Suprapubic skin (tissue), 4 donors: ENCODE measurements at regions not wholly inside any gene's neighbourhood (a gene's known extent, or its start where the extent isn't known, plus 50 kb on each side); places are given as distances from the start of the nearest gene placed in this dataset.

ENCODE experiments used
- DNase-seq, 2 donors: peaks; one replicate each; pipeline ENCODE4 v3.0.0-alpha.2; 2019; ENCODE audit warnings: low spot score in 2 of 2
- H3K27ac ChIP-seq: fragments of 200-600 bp; sonication (generic); one replicate; pipeline ENCODE4 v1.5.1; 2019
- H3K27me3 ChIP-seq: fragments of 200-600 bp; sonication (generic); one replicate; pipeline ENCODE4 v1.5.1; 2019
- H3K36me3 ChIP-seq: fragments of 200-600 bp; sonication (generic); one replicate; pipeline ENCODE4 v1.5.1; 2019
- H3K4me1 ChIP-seq: fragments of 200-600 bp; sonication (generic); one replicate; pipeline ENCODE4 v1.5.1; 2019
- H3K4me3 ChIP-seq: fragments of 200-600 bp; sonication (generic); one replicate; pipeline ENCODE4 v1.5.1; 2019; ENCODE audit warnings: mild to moderate bottlenecking
- H3K9me3 ChIP-seq: fragments of 200-600 bp; sonication (generic); one replicate; pipeline ENCODE4 v1.5.1; 2019
- CTCF ChIP-seq, 2 donors: fragments of 200-600 bp in 1 of 2; fragments of 450-650 bp in 1 of 2; sonication (generic) in 1 of 2; IDR thresholded peaks; one replicate each; pipeline ENCODE4 v1.5.1; 2016 to 2019; ENCODE audit warnings: antibody characterized with exemption in 2 of 2, mild to moderate bottlenecking in 1 of 2, moderate library complexity in 1 of 2
- EP300 ChIP-seq: sonication (generic); formaldehyde crosslinking; IDR thresholded peaks from one replicate; pipeline ENCODE4 v1.6.1; 2017; ENCODE audit warnings: antibody characterized with exemption
- POLR2A ChIP-seq, 2 donors: fragments of 450-650 bp; IDR thresholded peaks; one replicate each; pipeline ENCODE4 v1.6.1; 2017; ENCODE audit warnings: antibody characterized with exemption in 2 of 2, mild to moderate bottlenecking in 2 of 2, moderate library complexity in 2 of 2
- POLR2AphosphoS5 ChIP-seq, 3 donors: sonication (generic); formaldehyde crosslinking; IDR thresholded peaks; one replicate each; pipeline ENCODE4 v1.6.1; 2017; ENCODE audit warnings: antibody characterized with exemption in 3 of 3
- WGBS: methylation state at CpG from one replicate; pipeline ENCODE4 v1.1.5; 2018; 5-methylcytosine and 5-hydroxymethylcytosine counted together

DNA sequence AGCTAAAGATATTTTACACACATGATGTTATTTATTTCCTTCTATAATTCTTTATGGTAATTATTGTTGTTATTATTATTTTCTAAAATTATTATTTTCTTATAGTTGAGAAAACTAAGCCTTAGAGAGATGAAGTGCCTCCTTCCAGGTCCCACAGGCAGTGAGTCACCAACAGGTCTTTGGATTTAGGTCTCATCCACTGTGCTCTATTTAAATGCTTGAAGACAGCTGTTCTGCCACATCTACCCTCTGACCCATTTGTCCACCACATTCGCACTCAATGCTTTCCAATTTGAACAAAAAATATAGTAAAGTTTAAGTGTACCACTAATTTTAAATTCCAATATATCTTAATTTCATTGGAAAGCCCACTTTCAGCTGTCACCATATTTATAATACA, 566.4 kb downstream of the PPARGC1A start:
- Histone ChIP-seq H3K36me3 (no peaks in the 10 kb centered on the region), H3K4me3 (no peak overlapping the region), H3K27ac (no peak overlapping the region), H3K4me1 (no peaks in the 10 kb centered on the region), H3K27me3 (no peaks in the 10 kb centered on the region), H3K9me3 (no peaks in the 10 kb centered on the region)
- no peak for TF ChIP-seq POLR2A (IDR thresholded peaks at IDR 0.05)
- no peak for TF ChIP-seq CTCF (IDR thresholded peaks at IDR 0.05)
- no peak for TF ChIP-seq EP300
- no peak for TF ChIP-seq POLR2AphosphoS5 (IDR thresholded peaks at IDR 0.05)
- WGBS = 84% methylated on average over 1 of the region's 1 CpG
- no peak for DNase-seq

DNA sequence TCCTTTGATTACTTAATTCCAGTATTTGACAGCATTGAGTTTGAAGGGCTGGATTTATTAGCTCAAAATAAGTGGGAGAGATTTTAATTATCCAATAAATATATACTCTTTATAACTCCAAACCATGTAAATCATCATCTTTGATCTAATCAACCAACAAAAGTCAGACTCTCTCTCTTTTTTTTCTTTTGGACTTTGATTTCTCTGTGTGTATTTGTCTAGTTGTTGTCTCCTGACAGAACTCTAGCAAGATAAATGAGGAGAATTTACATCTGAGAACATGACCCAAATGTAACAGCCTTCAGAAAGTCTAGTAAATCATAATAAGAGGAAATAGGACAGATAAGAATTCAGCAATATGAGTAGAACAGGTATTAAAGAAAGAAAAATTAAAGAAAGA, 567.1 kb downstream of the PPARGC1A start:
- H3K27me3 ChIP-seq = no peaks in the 10 kb centered on the region
- no peaks in the 10 kb centered on the region for H3K9me3 ChIP-seq
- TF ChIP-seq POLR2AphosphoS5 (IDR thresholded peaks at IDR 0.05) (no peak), POLR2A (IDR thresholded peaks at IDR 0.05) (no peak), CTCF (IDR thresholded peaks at IDR 0.05) (no peak)
- H3K4me1 ChIP-seq = no peaks in the 10 kb centered on the region
- no peak overlapping the region for H3K27ac ChIP-seq
- no peak overlapping the region for H3K4me3 ChIP-seq
- DNase-seq = no peak
- no peaks in the 10 kb centered on the region for H3K36me3 ChIP-seq

DNA sequence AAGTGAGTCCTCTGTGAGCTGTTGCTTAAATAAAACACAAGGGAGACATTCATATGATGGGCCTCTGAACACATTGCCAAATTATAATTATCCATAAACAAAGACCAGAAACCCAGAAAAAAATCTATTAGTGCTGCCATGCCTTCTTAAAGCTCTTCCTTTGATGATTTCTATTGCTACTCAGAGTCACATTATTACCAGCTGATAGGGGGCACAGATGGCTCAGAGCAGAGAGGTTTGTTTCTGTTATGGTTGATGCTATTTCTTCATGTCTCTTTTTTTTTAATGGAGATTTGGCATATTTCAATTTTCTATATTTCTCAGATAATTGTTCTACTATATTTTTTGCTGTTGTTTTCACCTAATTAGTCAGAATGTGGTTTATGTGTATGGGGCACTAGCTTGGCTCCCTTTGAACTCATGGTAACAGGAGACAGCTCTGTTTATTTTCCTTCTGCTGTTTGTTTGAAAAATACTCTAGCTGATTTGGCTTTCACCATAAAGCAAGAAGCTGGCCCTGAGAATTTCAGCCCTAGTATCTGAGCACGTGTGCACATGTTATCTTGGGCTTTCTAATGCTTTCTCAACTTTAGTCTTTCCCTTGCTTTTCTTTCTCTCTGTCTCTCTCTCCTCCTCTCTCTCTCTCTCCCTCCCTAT, 568.8 kb downstream of the PPARGC1A start:
- 29% methylated on average over 1 of the region's 1 CpG for WGBS
- no peak for DNase-seq
- no peaks in the 10 kb centered on the region for H3K36me3 ChIP-seq
- no peak overlapping the region for H3K4me3 ChIP-seq
- H3K27me3 ChIP-seq = no peaks in the 10 kb centered on the region
- no peaks in the 10 kb centered on the region for H3K4me1 ChIP-seq
- no peaks in the 10 kb centered on the region for H3K9me3 ChIP-seq
- TF ChIP-seq POLR2A (IDR thresholded peaks at IDR 0.05) (no peak), EP300 (no peak), CTCF (IDR thresholded peaks at IDR 0.05) (no peak), POLR2AphosphoS5 (IDR thresholded peaks at IDR 0.05) (no peak)
- H3K27ac ChIP-seq = no peak overlapping the region

- H3K27me3 ChIP-seq = no peaks in the 10 kb centered on the region
- H3K9me3 ChIP-seq = no peaks in the 10 kb centered on the region
- no peaks in the 10 kb centered on the region for H3K36me3 ChIP-seq
- no peaks in the 10 kb centered on the region for H3K4me1 ChIP-seq
- no peak for DNase-seq
- no peak for TF ChIP-seq POLR2A (IDR thresholded peaks at IDR 0.05)
- H3K27ac ChIP-seq = no peak overlapping the region
- no peak overlapping the region for H3K4me3 ChIP-seq
Observed at GRCh38 chr4:23312686-23313085, 577.2 kb downstream of the PPARGC1A start.

GRCh38 chr4:23311983-23312382, 577.9 kb downstream of the PPARGC1A start:
- 77% methylated on average over 3 of the region's 3 CpGs for WGBS
- Histone ChIP-seq H3K4me1 (no peaks in the 10 kb centered on the region), H3K36me3 (no peaks in the 10 kb centered on the region), H3K4me3 (no peak overlapping the region), H3K27me3 (no peaks in the 10 kb centered on the region), H3K27ac (no peak overlapping the region), H3K9me3 (no peaks in the 10 kb centered on the region)
- TF ChIP-seq EP300 (no peak), CTCF (IDR thresholded peaks at IDR 0.05) (no peak), POLR2AphosphoS5 (IDR thresholded peaks at IDR 0.05) (no peak), POLR2A (IDR thresholded peaks at IDR 0.05) (no peak)
- DNase-seq = no peak

GRCh38 chr4:23305026-23305425, 584.8 kb downstream of the PPARGC1A start:
- 59% methylated on average over 1 of the region's 1 CpG for WGBS
- H3K36me3 ChIP-seq = no peaks in the 10 kb centered on the region
- DNase-seq = no peak
- no peaks in the 10 kb centered on the region for H3K27me3 ChIP-seq
- no peaks in the 10 kb centered on the region for H3K4me1 ChIP-seq
- no peaks in the 10 kb centered on the region for H3K9me3 ChIP-seq
- TF ChIP-seq EP300 = no peak
- H3K27ac ChIP-seq = no peak overlapping the region
- H3K4me3 ChIP-seq = no peak overlapping the region
